ENCODE measurements at regions not wholly inside any gene's neighbourhood (a gene's known extent, or its start where the extent isn't known, plus 50 kb on each side); places are given as distances from the start of the nearest gene placed in this dataset.

DNA sequence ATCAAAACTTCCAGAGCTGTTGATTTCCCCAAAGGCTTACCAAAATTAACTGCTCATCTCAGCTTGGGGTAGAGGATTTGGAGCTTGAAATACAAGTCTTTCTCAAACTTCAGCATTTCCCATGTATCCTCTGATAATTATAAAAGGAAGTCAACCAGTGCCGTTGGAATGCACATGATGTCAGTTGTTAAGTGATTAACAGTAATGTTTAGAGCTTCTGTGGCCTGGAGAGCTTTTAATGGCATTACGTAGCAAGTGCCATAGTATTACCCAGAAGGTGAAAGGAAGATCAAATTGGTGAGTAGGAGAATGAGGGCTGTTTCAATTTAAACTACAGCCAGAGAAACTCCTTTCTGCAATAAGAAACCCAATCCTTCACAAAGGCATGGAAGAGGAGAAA lies 62.5 kb upstream of the PTPRR start:
- H3K27me3 ChIP-seq (ENCODE audit: insufficient read depth, low read depth, low read length), result no peaks in the 10 kb centered on the region
- TF ChIP-seq TAF1 (IDR thresholded peaks at IDR 0.05; ENCODE audit: low read depth), result no peak
- no peak for TF ChIP-seq EP300 (conservative IDR thresholded peaks at IDR 0.05; ENCODE audit: poor library complexity, severe bottlenecking)

DNA sequence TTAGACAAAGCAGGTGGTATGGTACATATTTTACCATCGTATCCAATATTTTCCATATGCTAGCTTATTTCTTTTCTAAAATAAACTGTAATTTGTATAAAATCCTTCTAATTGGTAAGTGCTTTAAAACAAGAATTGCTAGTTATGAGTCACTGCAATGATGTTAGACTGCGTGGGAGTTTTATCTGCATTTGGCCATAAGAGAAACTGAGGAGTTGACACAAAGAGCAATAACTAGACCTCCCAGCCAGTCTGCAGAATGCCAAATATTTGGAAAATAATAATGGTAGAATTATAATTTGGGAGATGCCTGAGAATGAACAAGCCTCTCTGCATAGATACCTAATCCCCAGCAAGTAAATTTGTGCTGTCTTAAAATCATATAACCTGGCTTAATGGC lies 61.7 kb upstream of the PTPRR start:
- no peaks in the 10 kb centered on the region for H3K36me3 ChIP-seq (ENCODE audit: insufficient read depth, low read length)
- H4K20me1 ChIP-seq (ENCODE audit: insufficient read depth), result no peaks in the 10 kb centered on the region
- H3K79me2 ChIP-seq (replicated peaks; ENCODE audit: insufficient read depth, low read length), result no peaks in the 10 kb centered on the region
- no peak overlapping the region for H3K9ac ChIP-seq (ENCODE audit: low read length)
- H3K27me3 ChIP-seq (ENCODE audit: insufficient read depth, low read depth, low read length), result no peaks in the 10 kb centered on the region
- no peaks in the 10 kb centered on the region for H3K9me3 ChIP-seq (ENCODE audit: low read length)
- H3K27ac ChIP-seq (ENCODE audit: low read length), result no peak overlapping the region
- H2AFZ ChIP-seq (ENCODE audit: low read depth, low read length), result no peak overlapping the region
- no peaks in the 10 kb centered on the region for H3K9me2 ChIP-seq (ENCODE audit: insufficient read depth, low read length)
- TF ChIP-seq, protein P1, sequence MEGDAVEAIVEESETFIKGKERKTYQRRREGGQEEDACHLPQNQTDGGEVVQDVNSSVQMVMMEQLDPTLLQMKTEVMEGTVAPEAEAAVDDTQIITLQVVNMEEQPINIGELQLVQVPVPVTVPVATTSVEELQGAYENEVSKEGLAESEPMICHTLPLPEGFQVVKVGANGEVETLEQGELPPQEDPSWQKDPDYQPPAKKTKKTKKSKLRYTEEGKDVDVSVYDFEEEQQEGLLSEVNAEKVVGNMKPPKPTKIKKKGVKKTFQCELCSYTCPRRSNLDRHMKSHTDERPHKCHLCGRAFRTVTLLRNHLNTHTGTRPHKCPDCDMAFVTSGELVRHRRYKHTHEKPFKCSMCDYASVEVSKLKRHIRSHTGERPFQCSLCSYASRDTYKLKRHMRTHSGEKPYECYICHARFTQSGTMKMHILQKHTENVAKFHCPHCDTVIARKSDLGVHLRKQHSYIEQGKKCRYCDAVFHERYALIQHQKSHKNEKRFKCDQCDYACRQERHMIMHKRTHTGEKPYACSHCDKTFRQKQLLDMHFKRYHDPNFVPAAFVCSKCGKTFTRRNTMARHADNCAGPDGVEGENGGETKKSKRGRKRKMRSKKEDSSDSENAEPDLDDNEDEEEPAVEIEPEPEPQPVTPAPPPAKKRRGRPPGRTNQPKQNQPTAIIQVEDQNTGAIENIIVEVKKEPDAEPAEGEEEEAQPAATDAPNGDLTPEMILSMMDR (IDR thresholded peaks at IDR 0.05; ENCODE audit: poor library complexity, severe bottlenecking), result no peak
- TF ChIP-seq EZH2 (IDR thresholded peaks at IDR 0.05; ENCODE audit: borderline replicate concordance, insufficient read depth, low read length, poor library complexity, severe bottlenecking) (no peak), TAF1 (IDR thresholded peaks at IDR 0.05; ENCODE audit: low read depth) (no peak), EP300 (conservative IDR thresholded peaks at IDR 0.05; ENCODE audit: poor library complexity, severe bottlenecking) (no peak), RAD21 (conservative IDR thresholded peaks at IDR 0.05) (no peak), POLR2AphosphoS5 (IDR thresholded peaks at IDR 0.05) (no peak), MXI1 (conservative IDR thresholded peaks at IDR 0.05; ENCODE audit: poor library complexity, severe bottlenecking) (no peak), SMC3 (conservative IDR thresholded peaks at IDR 0.05; ENCODE audit: poor library complexity) (no peak)
- TF ChIP-seq, protein P2, sequence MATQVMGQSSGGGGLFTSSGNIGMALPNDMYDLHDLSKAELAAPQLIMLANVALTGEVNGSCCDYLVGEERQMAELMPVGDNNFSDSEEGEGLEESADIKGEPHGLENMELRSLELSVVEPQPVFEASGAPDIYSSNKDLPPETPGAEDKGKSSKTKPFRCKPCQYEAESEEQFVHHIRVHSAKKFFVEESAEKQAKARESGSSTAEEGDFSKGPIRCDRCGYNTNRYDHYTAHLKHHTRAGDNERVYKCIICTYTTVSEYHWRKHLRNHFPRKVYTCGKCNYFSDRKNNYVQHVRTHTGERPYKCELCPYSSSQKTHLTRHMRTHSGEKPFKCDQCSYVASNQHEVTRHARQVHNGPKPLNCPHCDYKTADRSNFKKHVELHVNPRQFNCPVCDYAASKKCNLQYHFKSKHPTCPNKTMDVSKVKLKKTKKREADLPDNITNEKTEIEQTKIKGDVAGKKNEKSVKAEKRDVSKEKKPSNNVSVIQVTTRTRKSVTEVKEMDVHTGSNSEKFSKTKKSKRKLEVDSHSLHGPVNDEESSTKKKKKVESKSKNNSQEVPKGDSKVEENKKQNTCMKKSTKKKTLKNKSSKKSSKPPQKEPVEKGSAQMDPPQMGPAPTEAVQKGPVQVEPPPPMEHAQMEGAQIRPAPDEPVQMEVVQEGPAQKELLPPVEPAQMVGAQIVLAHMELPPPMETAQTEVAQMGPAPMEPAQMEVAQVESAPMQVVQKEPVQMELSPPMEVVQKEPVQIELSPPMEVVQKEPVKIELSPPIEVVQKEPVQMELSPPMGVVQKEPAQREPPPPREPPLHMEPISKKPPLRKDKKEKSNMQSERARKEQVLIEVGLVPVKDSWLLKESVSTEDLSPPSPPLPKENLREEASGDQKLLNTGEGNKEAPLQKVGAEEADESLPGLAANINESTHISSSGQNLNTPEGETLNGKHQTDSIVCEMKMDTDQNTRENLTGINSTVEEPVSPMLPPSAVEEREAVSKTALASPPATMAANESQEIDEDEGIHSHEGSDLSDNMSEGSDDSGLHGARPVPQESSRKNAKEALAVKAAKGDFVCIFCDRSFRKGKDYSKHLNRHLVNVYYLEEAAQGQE (IDR thresholded peaks at IDR 0.05; ENCODE audit: borderline replicate concordance), result no peak
- no peak overlapping the region for H3K4me2 ChIP-seq (ENCODE audit: low read length)
- H3K4me3 ChIP-seq (ENCODE audit: low read length), result no peak overlapping the region
- no peaks in the 10 kb centered on the region for H3F3A ChIP-seq (ENCODE audit: insufficient read depth, low read length, poor library complexity, severe bottlenecking)

More for the DNA sequence above, 62.5 kb upstream of the PTPRR start:
- Histone ChIP-seq H3K4me3 (ENCODE audit: low read length) (no peak overlapping the region), H3K4me2 (ENCODE audit: low read length) (no peak overlapping the region), H3K79me2 (replicated peaks; ENCODE audit: insufficient read depth, low read length) (no peaks in the 10 kb centered on the region), H3K27ac (ENCODE audit: low read length) (no peak overlapping the region), H3K9ac (ENCODE audit: low read length) (no peak overlapping the region), H3K9me3 (ENCODE audit: low read length) (no peaks in the 10 kb centered on the region), H4K20me1 (ENCODE audit: insufficient read depth) (no peaks in the 10 kb centered on the region), H3K9me2 (ENCODE audit: insufficient read depth, low read length) (no peaks in the 10 kb centered on the region), H2AFZ (ENCODE audit: low read depth, low read length) (no peak overlapping the region), H3K36me3 (ENCODE audit: insufficient read depth, low read length) (no peaks in the 10 kb centered on the region), H3F3A (ENCODE audit: insufficient read depth, low read length, poor library complexity, severe bottlenecking) (no peaks in the 10 kb centered on the region)
